Mammary epithelial cell (primary cell): ENCODE measurements at regions not wholly inside any gene's neighbourhood (a gene's known extent, or its start where the extent isn't known, plus 50 kb on each side); places are given as distances from the start of the nearest gene placed in this dataset.
A peak's percentile ranks its signal among the peaks of the same experiment; 100 is the strongest.

Source experiments
- CTCF ChIP-seq, 2 donors: IDR thresholded peaks in 1 of 2; conservative IDR thresholded peaks in 1 of 2; 2 replicates each; pipeline ENCODE4 v1.5.1; 2011 to 2012; ENCODE audit warnings: inconsistent platforms in 2 of 2, low read length in 2 of 2, mild to moderate bottlenecking in 2 of 2, control low read depth in 1 of 2, low read depth in 1 of 2; ENCODE audit not compliant: insufficient read depth in 1 of 2; ENCODE audit errors: extremely low read depth in 1 of 2
- EZH2 ChIP-seq: IDR thresholded peaks from 2 replicates; pipeline ENCODE4 v1.6.1; 2012; ENCODE audit warnings: low read length, inconsistent platforms, borderline replicate concordance

- TF ChIP-seq CTCF (conservative IDR thresholded peaks at IDR 0.05 in 1 of 2, IDR thresholded peaks at IDR 0.05 in 1 of 2; ENCODE audit: extremely low read depth in 1 of 2, insufficient read depth in 1 of 2, low read depth in 1 of 2, low read length in 2 of 2) (peak in 1 of 2 donors; percentile 11), EZH2 (no peak)
Observed at GRCh38 chr1:60126723-60127122, 53.2 kb upstream of the C1orf87 start.
